ENCODE measurements at regions not wholly inside any gene's neighbourhood (a gene's known extent, or its start where the extent isn't known, plus 50 kb on each side); places are given as distances from the start of the nearest gene placed in this dataset.

DNA sequence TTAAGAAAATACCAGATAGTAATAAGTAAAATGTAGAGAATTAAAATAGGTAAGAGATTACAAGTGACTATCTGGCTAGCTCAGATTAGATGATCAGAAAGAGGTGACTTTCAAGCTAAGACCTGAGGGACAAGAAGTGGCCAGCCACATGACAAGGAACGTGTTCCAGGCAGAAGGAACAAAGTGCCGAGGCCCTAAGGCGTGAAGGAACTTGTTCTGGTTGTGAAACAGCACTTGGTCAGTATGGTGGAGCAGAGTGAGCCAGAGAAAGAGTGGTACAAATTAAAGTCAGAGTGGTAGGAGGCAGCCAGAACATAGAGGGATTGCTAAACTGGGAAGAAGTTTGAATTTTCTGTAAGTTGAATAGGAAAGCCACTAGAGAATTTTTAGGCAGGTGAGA is 73.6 kb downstream of the ADRB2 start (continued):
- TF ChIP-seq, protein P1, sequence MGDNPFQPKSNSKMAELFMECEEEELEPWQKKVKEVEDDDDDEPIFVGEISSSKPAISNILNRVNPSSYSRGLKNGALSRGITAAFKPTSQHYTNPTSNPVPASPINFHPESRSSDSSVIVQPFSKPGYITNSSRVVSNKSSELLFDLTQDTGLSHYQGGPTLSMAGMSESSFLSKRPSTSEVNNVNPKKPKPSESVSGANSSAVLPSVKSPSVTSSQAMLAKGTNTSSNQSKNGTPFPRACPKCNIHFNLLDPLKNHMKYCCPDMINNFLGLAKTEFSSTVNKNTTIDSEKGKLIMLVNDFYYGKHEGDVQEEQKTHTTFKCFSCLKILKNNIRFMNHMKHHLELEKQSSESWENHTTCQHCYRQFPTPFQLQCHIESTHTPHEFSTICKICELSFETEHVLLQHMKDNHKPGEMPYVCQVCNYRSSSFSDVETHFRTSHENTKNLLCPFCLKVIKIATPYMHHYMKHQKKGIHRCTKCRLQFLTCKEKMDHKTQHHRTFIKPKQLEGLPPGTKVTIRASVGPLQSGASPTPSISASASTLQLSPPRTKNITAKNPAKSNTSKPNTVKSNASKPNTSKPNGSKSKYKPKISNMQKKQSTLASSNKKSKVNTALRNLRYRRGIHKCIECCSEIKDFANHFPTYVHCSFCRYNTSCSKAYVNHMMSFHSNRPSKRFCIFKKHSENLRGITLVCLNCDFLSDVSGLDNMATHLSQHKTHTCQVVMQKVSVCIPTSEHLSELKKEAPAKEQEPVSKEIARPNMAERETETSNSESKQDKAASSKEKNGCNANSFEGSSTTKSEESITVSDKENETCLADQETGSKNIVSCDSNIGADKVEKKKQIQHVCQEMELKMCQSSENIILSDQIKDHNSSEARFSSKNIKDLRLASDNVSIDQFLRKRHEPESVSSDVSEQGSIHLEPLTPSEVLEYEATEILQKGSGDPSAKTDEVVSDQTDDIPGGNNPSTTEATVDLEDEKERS (CRISPR knock-in tag; IDR thresholded peaks at IDR 0.05) = no peak
- TF ChIP-seq ZNF839 (CRISPR knock-in tag; IDR thresholded peaks at IDR 0.05; ENCODE audit: borderline replicate concordance) (no peak), THAP8 (CRISPR knock-in tag; IDR thresholded peaks at IDR 0.05; ENCODE audit: borderline replicate concordance) (no peak), TRIM24 (CRISPR knock-in tag; IDR thresholded peaks at IDR 0.05) (no peak), MEIS2 (CRISPR knock-in tag; IDR thresholded peaks at IDR 0.05) (no peak), SUZ12 (IDR thresholded peaks at IDR 0.05; ENCODE audit: low read depth, low read length) (no peak)

DNA sequence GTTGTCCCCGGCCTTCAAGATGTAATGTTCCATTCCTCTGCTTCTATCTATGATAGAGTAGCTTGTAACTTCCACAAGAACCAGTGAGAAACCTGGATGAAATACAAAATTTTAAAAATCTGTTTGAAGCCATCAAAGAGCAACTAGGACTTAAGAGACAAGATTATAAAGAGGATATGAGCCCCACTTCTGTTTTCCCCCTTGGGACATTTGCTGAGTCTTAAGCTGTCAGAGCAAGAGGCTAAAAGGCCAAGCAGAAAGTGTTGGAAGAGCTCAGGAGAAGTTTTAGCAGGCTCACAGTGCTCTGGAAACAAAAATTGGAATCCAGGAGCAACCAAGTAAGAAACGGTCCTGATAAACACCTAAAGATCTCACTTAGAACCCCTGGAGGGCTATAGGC is 76.1 kb downstream of the ADRB2 start:
- Histone ChIP-seq H3K4me1 (ENCODE audit: insufficient read depth, low read length) (no peaks in the 10 kb centered on the region), H2AFZ (ENCODE audit: low read length) (no peak overlapping the region), H3K79me2 (ENCODE audit: insufficient read depth, low read length) (no peaks in the 10 kb centered on the region), H3K27me3 (ENCODE audit: control insufficient read depth in 1 of 2, insufficient read depth in 2 of 2, low read length in 2 of 2) (no peaks in the 10 kb centered on the region; a peak in 1 of 5 replicates), H4K20me1 (ENCODE audit: insufficient read depth, low read length) (no peaks in the 10 kb centered on the region), H3K9ac (ENCODE audit: insufficient read depth, low read depth, low read length) (no peak overlapping the region), H3K9me3 (ENCODE audit: low read length) (no peaks in the 10 kb centered on the region), H3K27ac (ENCODE audit: extremely low read length, insufficient read depth, low read length) (no peak overlapping the region), H3K4me3 (replicated peaks in 1 of 3; ENCODE audit: insufficient read depth in 1 of 3, low read depth in 2 of 3, low read length in 3 of 3) (no peak overlapping the region), H3K36me3 (replicated peaks in 1 of 2; ENCODE audit: control insufficient read depth in 1 of 2, insufficient read depth in 2 of 2, low read length in 2 of 2) (no peaks in the 10 kb centered on the region), H3K4me2 (ENCODE audit: low read depth, low read length) (no peak overlapping the region)
- no TSS peak for BruUV-seq (replicated peaks)
- WGBS (ENCODE audit: low lambda C conversion rate) = 0% methylated on average over 2 of the region's 2 CpGs
- ChIA-PET CTCF (ENCODE audit: low intra/inter-chr PET ratio, low total read pairs) (no interaction called here), POLR2A (no interaction called here)
- no peak for ATAC-seq
- intact Hi-C loops (cut with micrococcal nuclease; ENCODE audit: unreplicated experiment) (no loop called here), in situ Hi-C loops (cut with HindIII; ENCODE audit: extremely low pct_ligation_motif_present, low pct_unique_long_range_greater_than_20kb) (no loop called here)
- no peak for DNase-seq (ENCODE audit: low spot score)
- FAIRE-seq = no peak
- no peak for TF ChIP-seq ZNF564 (CRISPR knock-in tag; IDR thresholded peaks at IDR 0.05)
- no peak for TF ChIP-seq KDM5B (CRISPR knock-in tag; IDR thresholded peaks at IDR 0.05; ENCODE audit: borderline replicate concordance)
- no peak for TF ChIP-seq KLF6 (CRISPR knock-in tag; IDR thresholded peaks at IDR 0.05)
- TF ChIP-seq TFE3 (CRISPR knock-in tag; IDR thresholded peaks at IDR 0.05) = no peak
- no peak for TF ChIP-seq FOXK1 (CRISPR knock-in tag; IDR thresholded peaks at IDR 0.05; ENCODE audit: borderline replicate concordance, low read depth)
- no peak for TF ChIP-seq ZNF282 (IDR thresholded peaks at IDR 0.05; ENCODE audit: partially characterized antibody)
- no peak for TF ChIP-seq RFX5 (IDR thresholded peaks at IDR 0.05; ENCODE audit: low read depth, low read length)
- TF ChIP-seq, protein P2, sequence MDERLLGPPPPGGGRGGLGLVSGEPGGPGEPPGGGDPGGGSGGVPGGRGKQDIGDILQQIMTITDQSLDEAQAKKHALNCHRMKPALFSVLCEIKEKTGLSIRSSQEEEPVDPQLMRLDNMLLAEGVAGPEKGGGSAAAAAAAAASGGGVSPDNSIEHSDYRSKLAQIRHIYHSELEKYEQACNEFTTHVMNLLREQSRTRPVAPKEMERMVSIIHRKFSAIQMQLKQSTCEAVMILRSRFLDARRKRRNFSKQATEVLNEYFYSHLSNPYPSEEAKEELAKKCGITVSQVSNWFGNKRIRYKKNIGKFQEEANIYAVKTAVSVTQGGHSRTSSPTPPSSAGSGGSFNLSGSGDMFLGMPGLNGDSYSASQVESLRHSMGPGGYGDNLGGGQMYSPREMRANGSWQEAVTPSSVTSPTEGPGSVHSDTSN (CRISPR knock-in tag; IDR thresholded peaks at IDR 0.05) = no peak
- TF ChIP-seq ZMYM4 (CRISPR knock-in tag; IDR thresholded peaks at IDR 0.05) = no peak
- TF ChIP-seq MYC (CRISPR knock-in tag; IDR thresholded peaks at IDR 0.05; ENCODE audit: borderline replicate concordance) = no peak
- TF ChIP-seq NR3C1 (CRISPR knock-in tag; IDR thresholded peaks at IDR 0.05) = no peak
- no peak for TF ChIP-seq TIGD3 (CRISPR knock-in tag; IDR thresholded peaks at IDR 0.05; ENCODE audit: borderline replicate concordance)

All from HepG2 (cell line).